ENCODE measurements at regions not wholly inside any gene's neighbourhood (a gene's known extent, or its start where the extent isn't known, plus 50 kb on each side); places are given as distances from the start of the nearest gene placed in this dataset.
"Not testable (repeated sequence)": the region's sequence is repeated elsewhere in the genome, so short reads cannot be mapped to it uniquely, and the experiment has no call there.

DNA sequence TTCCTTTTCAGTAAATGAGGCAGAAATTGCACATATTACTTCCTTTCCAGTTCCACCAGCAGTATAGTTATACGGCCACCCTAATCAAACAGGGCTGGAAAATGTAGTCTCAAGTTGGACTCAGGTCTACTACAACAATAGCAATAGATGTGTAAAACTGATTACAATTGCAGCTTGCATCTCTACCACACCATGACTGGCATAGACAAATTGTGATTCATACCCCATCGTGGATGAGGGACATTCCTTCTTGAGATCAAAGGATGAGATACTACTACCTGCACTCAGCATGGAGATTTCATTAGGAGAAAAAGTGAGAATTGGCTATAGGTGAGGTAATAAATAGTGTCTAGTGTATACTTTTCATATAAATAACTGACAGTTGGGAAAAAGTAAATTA lies 1220.8 kb downstream of the TYW1 start:
- no peak overlapping the region for H3K27ac ChIP-seq
- no peak for TF ChIP-seq ZFX (IDR thresholded peaks at IDR 0.05)
- TF ChIP-seq, protein P1, sequence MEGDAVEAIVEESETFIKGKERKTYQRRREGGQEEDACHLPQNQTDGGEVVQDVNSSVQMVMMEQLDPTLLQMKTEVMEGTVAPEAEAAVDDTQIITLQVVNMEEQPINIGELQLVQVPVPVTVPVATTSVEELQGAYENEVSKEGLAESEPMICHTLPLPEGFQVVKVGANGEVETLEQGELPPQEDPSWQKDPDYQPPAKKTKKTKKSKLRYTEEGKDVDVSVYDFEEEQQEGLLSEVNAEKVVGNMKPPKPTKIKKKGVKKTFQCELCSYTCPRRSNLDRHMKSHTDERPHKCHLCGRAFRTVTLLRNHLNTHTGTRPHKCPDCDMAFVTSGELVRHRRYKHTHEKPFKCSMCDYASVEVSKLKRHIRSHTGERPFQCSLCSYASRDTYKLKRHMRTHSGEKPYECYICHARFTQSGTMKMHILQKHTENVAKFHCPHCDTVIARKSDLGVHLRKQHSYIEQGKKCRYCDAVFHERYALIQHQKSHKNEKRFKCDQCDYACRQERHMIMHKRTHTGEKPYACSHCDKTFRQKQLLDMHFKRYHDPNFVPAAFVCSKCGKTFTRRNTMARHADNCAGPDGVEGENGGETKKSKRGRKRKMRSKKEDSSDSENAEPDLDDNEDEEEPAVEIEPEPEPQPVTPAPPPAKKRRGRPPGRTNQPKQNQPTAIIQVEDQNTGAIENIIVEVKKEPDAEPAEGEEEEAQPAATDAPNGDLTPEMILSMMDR (conservative IDR thresholded peaks at IDR 0.05): no peak

DNA sequence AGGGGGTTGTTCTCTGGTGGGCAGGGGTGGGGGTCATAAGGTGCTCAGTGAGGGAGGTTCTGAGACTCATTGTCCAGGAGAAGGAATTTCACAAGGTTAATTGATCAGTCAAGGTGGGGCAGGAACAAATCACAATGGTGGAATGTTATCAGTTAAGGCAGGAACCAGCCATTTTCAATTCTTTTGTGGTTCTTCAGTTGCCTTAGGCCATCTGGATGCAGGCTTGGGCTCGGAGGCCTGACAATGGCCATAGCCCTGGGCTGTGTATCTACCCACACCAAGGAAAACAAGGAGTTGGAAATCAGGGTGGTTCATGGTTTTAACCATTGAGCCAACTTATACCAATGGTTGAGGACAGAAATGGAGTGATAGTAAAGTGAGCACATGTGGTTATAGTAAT lies 1221.8 kb downstream of the TYW1 start:
- TF ChIP-seq, protein P1 (conservative IDR thresholded peaks at IDR 0.05): no peak
- TF ChIP-seq ZFX (IDR thresholded peaks at IDR 0.05): no peak
- H3K27ac ChIP-seq: no peak overlapping the region

DNA sequence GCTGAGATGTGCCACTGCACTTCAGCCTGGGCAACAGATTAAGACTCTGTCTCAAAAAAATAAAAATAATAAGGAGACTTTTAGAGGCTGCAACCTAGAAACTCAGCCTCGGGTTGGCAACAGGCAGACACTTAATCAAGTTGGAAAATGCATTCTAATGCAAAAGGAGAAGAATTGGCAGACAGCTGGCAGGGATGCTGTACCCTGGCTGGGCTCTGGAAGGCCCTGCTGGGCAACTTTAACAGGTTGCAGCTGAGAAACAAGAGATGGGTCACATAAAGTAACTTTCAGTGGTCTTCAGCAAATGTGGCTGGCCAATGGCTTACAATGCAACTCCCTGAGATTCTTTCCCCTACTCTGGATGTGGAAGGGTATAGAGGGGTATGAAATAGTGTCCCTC lies 1225.7 kb downstream of the TYW1 start:
- H3K27ac ChIP-seq: no peak overlapping the region
- TF ChIP-seq, protein P1 (conservative IDR thresholded peaks at IDR 0.05): no peak
- TF ChIP-seq ZFX (IDR thresholded peaks at IDR 0.05): no peak

DNA sequence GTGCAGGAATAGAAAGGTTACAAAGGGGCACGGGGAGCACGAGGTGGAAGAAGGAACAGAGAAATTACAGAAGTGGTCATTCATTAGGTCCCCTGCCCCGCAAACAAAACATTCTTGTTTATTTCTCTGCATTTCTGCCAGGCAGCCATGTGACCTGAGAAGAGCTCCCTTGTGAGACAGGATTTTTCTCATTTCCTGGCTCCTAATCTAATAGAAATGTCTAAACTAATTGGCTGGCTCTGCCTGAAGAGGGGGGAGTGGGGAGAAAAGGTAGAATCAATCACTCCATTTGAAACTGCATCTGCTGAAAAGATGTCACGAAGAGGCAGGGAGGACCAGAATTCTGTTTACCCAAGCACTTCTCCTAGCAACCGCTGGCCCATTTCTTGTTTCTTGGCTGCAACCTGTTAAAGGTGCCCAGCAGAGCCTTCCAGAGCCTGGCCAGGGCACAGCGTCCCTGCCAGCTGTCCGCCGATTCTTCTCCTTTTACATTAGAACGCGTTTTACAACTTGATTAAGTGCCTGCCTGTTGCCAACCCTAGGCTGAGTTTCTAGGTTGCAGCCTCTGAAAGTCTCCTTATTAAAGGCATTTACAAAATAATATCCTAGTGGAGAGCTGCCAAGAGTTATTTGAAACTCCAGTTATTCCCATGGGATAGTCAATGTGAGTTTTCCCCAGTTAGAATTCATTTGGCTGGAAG lies 1227.6 kb downstream of the TYW1 start:
- no peak overlapping the region for H3K27ac ChIP-seq
- TF ChIP-seq, protein P1 (conservative IDR thresholded peaks at IDR 0.05): no peak
- TF ChIP-seq ZFX (IDR thresholded peaks at IDR 0.05): no peak

DNA sequence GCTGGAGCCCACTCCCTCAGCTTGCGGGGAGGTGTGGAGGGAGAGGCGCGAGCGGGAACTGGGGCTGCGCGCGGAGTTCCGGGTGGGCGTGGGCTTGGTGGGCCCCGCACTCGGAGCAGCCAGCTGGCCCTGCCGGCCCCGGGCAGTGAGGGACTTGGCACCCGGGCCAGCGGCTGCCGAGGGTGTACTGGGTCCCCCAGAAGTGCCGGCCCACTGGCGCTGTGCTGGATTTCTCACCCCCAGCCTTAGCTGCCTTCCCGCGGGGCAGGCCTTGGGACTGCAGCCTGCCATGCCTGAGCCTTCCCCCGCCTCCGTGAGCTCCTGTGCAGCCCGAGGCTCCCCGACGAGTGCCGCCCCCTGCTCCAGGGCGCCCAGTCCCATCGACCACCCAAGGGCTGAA lies 1234.4 kb downstream of the TYW1 start:
- not testable (repeated sequence) for H3K27ac ChIP-seq

DNA sequence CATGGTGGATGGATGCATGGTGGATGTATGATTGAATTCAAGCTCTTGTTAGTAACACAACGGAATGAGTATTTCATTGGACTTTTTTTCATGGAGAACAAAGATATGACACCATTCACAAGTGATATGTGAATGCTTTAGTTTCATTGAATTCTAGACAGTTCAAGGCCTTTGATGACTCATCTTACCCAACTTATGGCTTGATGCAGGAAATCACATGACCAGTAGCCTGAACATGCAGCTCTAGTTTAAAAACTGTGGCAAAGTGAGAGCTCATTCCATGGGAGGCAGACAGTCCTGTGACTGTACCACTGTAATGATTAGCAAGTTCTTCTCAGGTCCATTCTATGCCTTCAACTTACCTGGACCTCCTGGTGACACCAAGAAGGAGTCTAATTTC lies 1239.3 kb downstream of the TYW1 start:
- TF ChIP-seq, protein P1 (conservative IDR thresholded peaks at IDR 0.05): no peak
- no peak for TF ChIP-seq ZFX (IDR thresholded peaks at IDR 0.05)
- H3K27ac ChIP-seq: no peak overlapping the region

DNA sequence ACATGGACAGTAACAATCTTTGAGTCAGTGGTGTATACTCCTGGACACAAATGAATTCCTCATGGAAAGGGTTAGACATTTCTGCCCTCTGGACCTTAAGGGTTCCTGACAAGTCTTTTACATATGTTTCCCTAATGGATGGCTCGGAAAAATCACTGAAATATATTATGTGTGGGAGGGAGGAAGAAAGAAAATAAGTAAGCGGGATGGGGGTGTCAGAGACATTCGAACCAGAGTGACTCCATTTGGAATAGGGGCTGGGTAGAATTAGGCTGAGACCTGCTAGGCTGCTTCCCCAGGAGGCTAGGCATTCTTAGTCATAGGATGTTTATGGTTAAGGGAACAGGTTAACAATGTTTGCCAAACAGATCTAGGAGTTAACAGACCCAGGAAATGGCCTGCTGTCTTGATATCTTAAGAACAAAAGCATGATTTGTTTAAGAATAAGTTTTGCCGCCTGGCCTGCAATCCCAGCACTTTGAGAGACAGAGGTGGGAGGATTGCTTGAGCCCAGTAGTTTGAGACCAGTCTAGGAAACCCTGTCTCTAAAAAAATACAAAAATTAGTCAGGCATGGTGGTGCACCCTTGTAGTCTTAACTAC lies 1241.7 kb downstream of the TYW1 start:
- TF ChIP-seq, protein P1 (conservative IDR thresholded peaks at IDR 0.05): no peak
- TF ChIP-seq ZFX (IDR thresholded peaks at IDR 0.05): no peak
- no peak overlapping the region for H3K27ac ChIP-seq

DNA sequence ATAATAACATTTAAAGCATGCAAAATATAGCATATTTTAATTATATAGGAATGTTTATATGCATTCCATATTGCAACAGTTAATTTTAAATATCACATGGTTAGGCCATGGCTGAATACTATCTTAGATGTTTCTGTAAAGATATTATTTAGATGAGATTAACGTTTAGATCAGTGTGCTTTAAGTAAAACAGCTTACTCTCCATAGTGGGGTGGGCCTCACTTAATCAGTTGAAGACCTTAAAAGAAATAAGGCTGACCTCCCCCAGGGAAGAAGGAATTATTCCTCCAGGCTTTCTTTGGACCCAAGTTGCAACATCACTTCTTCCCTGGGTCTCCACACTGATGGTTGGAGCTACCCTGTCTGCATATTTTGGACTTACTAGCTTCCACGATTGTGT lies 1246.5 kb downstream of the TYW1 start:
- no peak for TF ChIP-seq ZFX (IDR thresholded peaks at IDR 0.05)
- TF ChIP-seq, protein P1 (conservative IDR thresholded peaks at IDR 0.05): no peak
- no peak overlapping the region for H3K27ac ChIP-seq

Data from C4-2B (cell line).